ENCODE measurements at regions not wholly inside any gene's neighbourhood (a gene's known extent, or its start where the extent isn't known, plus 50 kb on each side); places are given as distances from the start of the nearest gene placed in this dataset.

DNA sequence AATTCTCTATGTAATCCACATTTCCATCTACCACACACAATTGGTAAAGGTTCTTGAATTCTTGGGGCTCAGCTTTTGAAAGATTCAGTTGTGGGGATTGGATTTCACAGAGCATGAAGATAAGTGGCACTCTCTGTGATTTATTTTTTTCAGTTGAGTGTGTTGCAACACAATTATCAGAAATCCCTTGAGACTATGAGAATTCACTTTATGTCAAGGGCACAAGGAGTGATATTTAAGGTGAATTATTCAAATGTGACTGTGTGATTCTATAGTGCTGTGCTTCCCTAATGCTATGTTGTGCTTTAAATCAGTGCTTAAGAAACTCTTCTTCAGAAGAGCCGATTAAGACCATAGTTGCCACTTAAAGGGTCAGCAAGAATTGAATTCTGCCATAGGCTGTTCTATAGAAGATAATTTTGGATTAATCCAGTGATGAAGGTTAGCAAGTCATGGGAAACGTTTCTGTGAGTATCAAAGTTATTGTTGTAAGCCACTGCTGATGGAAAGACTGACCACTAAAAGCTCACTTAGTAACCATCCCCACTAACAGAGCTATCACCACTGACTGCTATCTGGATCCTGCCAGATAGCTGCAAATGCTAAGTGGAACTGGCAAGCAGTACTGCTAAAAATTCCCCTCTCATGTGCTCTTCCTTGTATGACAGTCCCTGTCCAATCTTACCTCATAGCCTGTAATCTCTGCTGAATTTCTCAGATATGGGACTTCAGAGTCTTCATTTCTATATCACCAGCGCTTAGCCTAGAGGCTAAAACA lies 134.0 kb upstream of the SEMA3D start:
- no peak overlapping the region for H3K27ac ChIP-seq (ENCODE audit: control insufficient read depth, insufficient read depth, low read length)
- DNase-seq (ENCODE audit: low read depth, low spot score) (no peak), FAIRE-seq (no peak)
- no peaks in the 10 kb centered on the region for H4K20me1 ChIP-seq (ENCODE audit: control insufficient read depth, extremely low read depth, insufficient read depth, low read length)
- no peak overlapping the region for H2AFZ ChIP-seq (ENCODE audit: control insufficient read depth, low read length)
- no peak overlapping the region for H3K4me3 ChIP-seq (ENCODE audit: control insufficient read depth in 2 of 3, extremely low read depth in 1 of 3, insufficient read depth in 2 of 3, low read depth in 1 of 3, low read length in 3 of 3)
- no peak overlapping the region for H3K9ac ChIP-seq (ENCODE audit: control insufficient read depth, extremely low read depth, insufficient read depth, low read length)
- H3K27me3 ChIP-seq (ENCODE audit: control insufficient read depth, extremely low read depth, insufficient read depth, low read length): no peaks in the 10 kb centered on the region
- H3K79me2 ChIP-seq (ENCODE audit: control insufficient read depth, insufficient read depth, low read length): no peaks in the 10 kb centered on the region
- TF ChIP-seq EZH2 (IDR thresholded peaks at IDR 0.05; ENCODE audit: low read length): no peak
- TF ChIP-seq CTCF (optimal IDR thresholded peaks at IDR 0.05 in 1 of 3, IDR thresholded peaks at IDR 0.05 in 1 of 3, conservative IDR thresholded peaks at IDR 0.05 in 1 of 3; ENCODE audit: extremely low read depth in 1 of 3, insufficient read depth in 2 of 3, low read length in 3 of 3): no peak
- H3K4me2 ChIP-seq (ENCODE audit: control insufficient read depth, extremely low read depth, insufficient read depth, low read depth, low read length): no peak overlapping the region
- dilution Hi-C loops (cut with MboI; ENCODE audit: extremely low pct_ligation_motif_present, low sequenced_read_pairs): no loop called here
- no peaks in the 10 kb centered on the region for H3K9me1 ChIP-seq (ENCODE audit: control insufficient read depth, extremely low read depth, insufficient read depth, low read length)
- no peaks in the 10 kb centered on the region for H3K36me3 ChIP-seq (ENCODE audit: control insufficient read depth in 2 of 2, extremely low read depth in 1 of 2, insufficient read depth in 2 of 2, low read length in 2 of 2)
- H3K9me3 ChIP-seq (ENCODE audit: control insufficient read depth, low read depth, low read length): no peaks in the 10 kb centered on the region
- no peaks in the 10 kb centered on the region for H3K4me1 ChIP-seq (ENCODE audit: control insufficient read depth, extremely low read depth, insufficient read depth, low read length)

GRCh38 chr7:85316489-85316888 lies 129.6 kb upstream of the SEMA3D start:
- H3K9me1 ChIP-seq (ENCODE audit: control insufficient read depth, extremely low read depth, insufficient read depth, low read length): no peaks in the 10 kb centered on the region
- no peak overlapping the region for H3K27ac ChIP-seq (ENCODE audit: control insufficient read depth, insufficient read depth, low read length)
- no peaks in the 10 kb centered on the region for H3K27me3 ChIP-seq (ENCODE audit: control insufficient read depth, extremely low read depth, insufficient read depth, low read length)
- H3K79me2 ChIP-seq (ENCODE audit: control insufficient read depth, insufficient read depth, low read length): no peaks in the 10 kb centered on the region
- no peak overlapping the region for H2AFZ ChIP-seq (ENCODE audit: control insufficient read depth, low read length)
- H3K4me3 ChIP-seq (ENCODE audit: control insufficient read depth in 2 of 3, extremely low read depth in 1 of 3, insufficient read depth in 2 of 3, low read depth in 1 of 3, low read length in 3 of 3): no peak overlapping the region
- TF ChIP-seq CTCF (optimal IDR thresholded peaks at IDR 0.05 in 1 of 3, IDR thresholded peaks at IDR 0.05 in 1 of 3, conservative IDR thresholded peaks at IDR 0.05 in 1 of 3; ENCODE audit: extremely low read depth in 1 of 3, insufficient read depth in 2 of 3, low read length in 3 of 3) (no peak), EZH2 (IDR thresholded peaks at IDR 0.05; ENCODE audit: low read length) (no peak)
- no peak overlapping the region for H3K9ac ChIP-seq (ENCODE audit: control insufficient read depth, extremely low read depth, insufficient read depth, low read length)
- no peaks in the 10 kb centered on the region for H4K20me1 ChIP-seq (ENCODE audit: control insufficient read depth, extremely low read depth, insufficient read depth, low read length)
- dilution Hi-C loops (cut with MboI; ENCODE audit: extremely low pct_ligation_motif_present, low sequenced_read_pairs): no loop called here
- DNase-seq (ENCODE audit: low read depth, low spot score) (no peak), FAIRE-seq (no peak)
- no peaks in the 10 kb centered on the region for H3K4me1 ChIP-seq (ENCODE audit: control insufficient read depth, extremely low read depth, insufficient read depth, low read length)
- H3K36me3 ChIP-seq (ENCODE audit: control insufficient read depth in 2 of 2, extremely low read depth in 1 of 2, insufficient read depth in 2 of 2, low read length in 2 of 2): no peaks in the 10 kb centered on the region
- H3K4me2 ChIP-seq (ENCODE audit: control insufficient read depth, extremely low read depth, insufficient read depth, low read depth, low read length): no peak overlapping the region
- H3K9me3 ChIP-seq (ENCODE audit: control insufficient read depth, low read depth, low read length): no peaks in the 10 kb centered on the region

Measured in keratinocyte (primary cell).